ENCODE measurements at regions not wholly inside any gene's neighbourhood (a gene's known extent, or its start where the extent isn't known, plus 50 kb on each side); places are given as distances from the start of the nearest gene placed in this dataset.

GRCh38 chr21:29228306-29228705 lies 70.4 kb upstream of the BACH1 start:
- DNase-seq (ENCODE audit: low spot score): no peak

- no peak for DNase-seq (ENCODE audit: low spot score)
Measured at GRCh38 chr21:29230551-29231261, 68.0 kb upstream of the BACH1 start.

GRCh38 chr21:29231756-29232529 lies 66.8 kb upstream of the BACH1 start:
- no peak for DNase-seq (ENCODE audit: low spot score)

- DNase-seq (ENCODE audit: low spot score): no peak
Measured at GRCh38 chr21:29232530-29233255, 66.0 kb upstream of the BACH1 start.

GRCh38 chr21:29233256-29233546 lies 65.5 kb upstream of the BACH1 start:
- DNase-seq (ENCODE audit: low spot score): no peak

- DNase-seq (ENCODE audit: low spot score): no peak
Measured at GRCh38 chr21:29233611-29234540, 64.8 kb upstream of the BACH1 start.

GRCh38 chr21:29235714-29236197 lies 63.0 kb upstream of the BACH1 start:
- no peak for DNase-seq (ENCODE audit: low spot score)

- no peak for DNase-seq (ENCODE audit: low spot score)
Measured at GRCh38 chr21:29236201-29236600, 62.5 kb upstream of the BACH1 start.

GRCh38 chr21:29237110-29238052 lies 61.3 kb upstream of the BACH1 start:
- peak; percentile 38 for DNase-seq (ENCODE audit: low spot score)

- DNase-seq (ENCODE audit: low spot score): no peak
Measured at GRCh38 chr21:29238053-29238966, 60.4 kb upstream of the BACH1 start.

- DNase-seq (ENCODE audit: low spot score): peak; percentile 58
Measured at GRCh38 chr21:29238967-29239290, 59.8 kb upstream of the BACH1 start.

GRCh38 chr21:29240136-29240535 lies 58.6 kb upstream of the BACH1 start:
- no peak for DNase-seq (ENCODE audit: low spot score)

- no peak for DNase-seq (ENCODE audit: low spot score)
Measured at GRCh38 chr21:29242201-29242600, 56.5 kb upstream of the BACH1 start.

- DNase-seq (ENCODE audit: low spot score): no peak
Measured at GRCh38 chr21:29243188-29243587, 55.5 kb upstream of the BACH1 start.

- no peak for DNase-seq (ENCODE audit: low spot score)
Measured at GRCh38 chr21:29245104-29245643, 53.5 kb upstream of the BACH1 start.

- no peak for DNase-seq (ENCODE audit: low spot score)
Measured at GRCh38 chr21:29245863-29246262, 52.9 kb upstream of the BACH1 start.

GRCh38 chr21:29246614-29247013 lies 52.1 kb upstream of the BACH1 start:
- DNase-seq (ENCODE audit: low spot score): no peak

- DNase-seq (ENCODE audit: low spot score): no peak
Measured at GRCh38 chr21:29248124-29248523, 50.6 kb upstream of the BACH1 start.

Data from Ammon's horn (tissue), 1 donor.